Neuronal stem cell (in vitro differentiated cells): ENCODE measurements at regions not wholly inside any gene's neighbourhood (a gene's known extent, or its start where the extent isn't known, plus 50 kb on each side); places are given as distances from the start of the nearest gene placed in this dataset.
A peak's percentile ranks its signal among the peaks of the same experiment; 100 is the strongest.

ENCODE experiments used
- DNase-seq: peaks from one replicate; pipeline ENCODE4 v3.0.0-alpha.2; 2013; ENCODE audit warnings: low spot score
- H2AFZ ChIP-seq: one replicate; pipeline ENCODE4 v1.6.1; 2013; ENCODE audit warnings: mild to moderate bottlenecking, low read length, inconsistent platforms
- H2AK5ac ChIP-seq: 2 replicates; pipeline ENCODE4 v1.6.1; 2013; ENCODE audit warnings: low read depth, mild to moderate bottlenecking, inconsistent platforms, low read length, moderate library complexity, mixed read lengths
- H2BK120ac ChIP-seq: 2 replicates; pipeline ENCODE4 v1.6.1; 2013; ENCODE audit warnings: low read depth, mild to moderate bottlenecking, inconsistent platforms, low read length, moderate library complexity, mixed read lengths
- H2BK12ac ChIP-seq: one replicate; pipeline ENCODE4 v1.6.1; 2013; ENCODE audit warnings: low read length, inconsistent platforms
- H2BK15ac ChIP-seq: 2 replicates; pipeline ENCODE4 v1.6.1; 2013; ENCODE audit warnings: mild to moderate bottlenecking, low read length, inconsistent platforms, mixed read lengths
- H2BK5ac ChIP-seq: one replicate; pipeline ENCODE4 v1.6.1; 2013; ENCODE audit warnings: inconsistent platforms, mild to moderate bottlenecking, low read length, moderate library complexity
- H3K14ac ChIP-seq: one replicate; pipeline ENCODE4 v1.6.1; 2013; ENCODE audit warnings: low read length, inconsistent platforms
- H3K18ac ChIP-seq: 2 replicates; pipeline ENCODE4 v1.6.1; 2013; ENCODE audit warnings: low read length, inconsistent platforms
- H3K23ac ChIP-seq: 2 replicates; pipeline ENCODE4 v1.6.1; 2013; ENCODE audit warnings: low read depth, mild to moderate bottlenecking, mixed read lengths, low read length, inconsistent platforms; ENCODE audit not compliant: poor library complexity
- H3K27ac ChIP-seq: replicated peaks from 3 replicates; pipeline ENCODE4 v1.5.1; 2013; ENCODE audit warnings: low read length, inconsistent platforms
- H3K27me3 ChIP-seq, 3 experiments: 2 replicates each; pipeline ENCODE4 v1.6.1; 2013; ENCODE audit warnings: low read length in 3 of 3, mild to moderate bottlenecking in 2 of 3, inconsistent platforms in 1 of 3, low read depth in 1 of 3, mixed read lengths in 1 of 3, moderate library complexity in 1 of 3; ENCODE audit not compliant: control insufficient read depth in 3 of 3, insufficient read depth in 3 of 3
- H3K36me3 ChIP-seq, 2 donors: replicated peaks in 1 of 2; 2 replicates each; pipeline ENCODE4 v1.6.1; 2013; ENCODE audit warnings: low read length in 2 of 2; ENCODE audit not compliant: control insufficient read depth in 2 of 2, insufficient read depth in 2 of 2
- H3K4ac ChIP-seq: 2 replicates; pipeline ENCODE4 v1.6.1; 2013; ENCODE audit warnings: inconsistent platforms, mild to moderate bottlenecking, low read length, moderate library complexity
- H3K4me1 ChIP-seq, 2 donors: 1 replicate in 1 of 2; 2 replicates in 1 of 2; pipeline ENCODE4 v1.6.1; 2013; ENCODE audit warnings: low read length in 2 of 2, low read depth in 1 of 2; ENCODE audit not compliant: control insufficient read depth in 2 of 2, insufficient read depth in 1 of 2
- H3K4me2 ChIP-seq: one replicate; pipeline ENCODE4 v1.6.1; 2013; ENCODE audit warnings: mild to moderate bottlenecking, low read length, inconsistent platforms; ENCODE audit not compliant: insufficient read depth, poor library complexity, severe bottlenecking
- H3K4me3 ChIP-seq, 2 donors: 2 replicates each; pipeline ENCODE4 v1.5.1; 2013; ENCODE audit warnings: low read length in 2 of 2, mild to moderate bottlenecking in 2 of 2, inconsistent platforms in 1 of 2, moderate library complexity in 1 of 2
- H3K79me1 ChIP-seq: one replicate; pipeline ENCODE4 v1.6.1; 2013; ENCODE audit warnings: low read depth, mild to moderate bottlenecking, inconsistent platforms, low read length, moderate library complexity
- H3K9ac ChIP-seq: one replicate; pipeline ENCODE4 v1.6.1; 2013; ENCODE audit warnings: mild to moderate bottlenecking, low read depth, low read length, inconsistent platforms; ENCODE audit not compliant: poor library complexity
- H3K9me3 ChIP-seq, 2 donors: replicated peaks in 1 of 2; 2 replicates each; pipeline versions ENCODE3 to v1.6.1; 2013; ENCODE audit warnings: low read length in 2 of 2, mild to moderate bottlenecking in 2 of 2, inconsistent platforms in 1 of 2, low read depth in 1 of 2, mixed read lengths in 1 of 2, moderate library complexity in 1 of 2; ENCODE audit not compliant: control insufficient read depth in 2 of 2, insufficient read depth in 1 of 2
- H4K8ac ChIP-seq: one replicate; pipeline ENCODE4 v1.6.1; 2013; ENCODE audit warnings: low read depth, mild to moderate bottlenecking, inconsistent platforms, low read length, moderate library complexity
- H4K91ac ChIP-seq: one replicate; pipeline ENCODE4 v1.6.1; 2013; ENCODE audit warnings: low read length, low read depth, mild to moderate bottlenecking, inconsistent platforms; ENCODE audit not compliant: poor library complexity
- WGBS, 2 donors: extraction: QIAGEN DNeasy Blood & Tissue Kit; methylation state at CpG; one replicate each; pipeline ENCODE4 v1.1.7; 2013; ENCODE audit warnings: missing lambda C conversion rate in 2 of 2, mixed read lengths in 1 of 2; ENCODE audit not compliant: insufficient read length in 2 of 2, insufficient replicate concordance in 1 of 2; ENCODE audit errors: extremely low coverage in 2 of 2; 5-methylcytosine and 5-hydroxymethylcytosine counted together

- H3K79me1 ChIP-seq, result no peaks in the 10 kb centered on the region
- H3K27me3 ChIP-seq, result no peaks in the 10 kb centered on the region
- H4K91ac ChIP-seq, result no peak overlapping the region
- H2BK5ac ChIP-seq, result no peak overlapping the region
- no peaks in the 10 kb centered on the region for H3K9me3 ChIP-seq
- no peak overlapping the region for H2BK12ac ChIP-seq
- no peak overlapping the region for H3K14ac ChIP-seq
- H3K4ac ChIP-seq, result no peak overlapping the region
- H2AFZ ChIP-seq, result no peak overlapping the region
- no peak overlapping the region for H3K18ac ChIP-seq
- no peak overlapping the region for H4K8ac ChIP-seq
- H2BK120ac ChIP-seq, result no peak overlapping the region
- no peak overlapping the region for H3K23ac ChIP-seq
- no peak overlapping the region for H2BK15ac ChIP-seq
- H3K4me2 ChIP-seq, result no peak overlapping the region
- H3K4me1 ChIP-seq, result peaks cover 0 to 4% of the 10 kb centered on the region in 2 donors
- H3K4me3 ChIP-seq, result no peak overlapping the region
- no peak for DNase-seq
- no peak overlapping the region for H3K27ac ChIP-seq
- no peak overlapping the region for H3K9ac ChIP-seq
- no CpG with 5 or more reads among the region's 2 CpGs for WGBS, 2 donors
- no peaks in the 10 kb centered on the region for H3K36me3 ChIP-seq
- H2AK5ac ChIP-seq, result no peak overlapping the region
Measured at GRCh38 chr4:125517831-125518230, 203.1 kb downstream of the FAT4 start.

- Histone ChIP-seq H4K91ac (no peak overlapping the region), H3K18ac (no peak overlapping the region), H3K27ac (no peak overlapping the region), H3K9ac (no peak overlapping the region), H3K4me3 (no peak overlapping the region), H2BK5ac (no peak overlapping the region), H3K36me3 (no peaks in the 10 kb centered on the region), H3K79me1 (no peaks in the 10 kb centered on the region), H3K4me2 (no peak overlapping the region), H2AK5ac (no peak overlapping the region), H3K4ac (no peak overlapping the region), H2BK12ac (no peak overlapping the region), H3K23ac (no peak overlapping the region), H2AFZ (no peak overlapping the region), H3K14ac (no peak overlapping the region), H3K27me3 (no peaks in the 10 kb centered on the region), H2BK120ac (no peak overlapping the region), H2BK15ac (no peak overlapping the region), H3K4me1 (peaks cover 0 to 4% of the 10 kb centered on the region in 2 donors), H4K8ac (no peak overlapping the region), H3K9me3 (no peaks in the 10 kb centered on the region)
- WGBS, 2 donors, result no CpG with 5 or more reads among the region's 1 CpG
- no peak for DNase-seq
Measured at GRCh38 chr4:125518281-125518680, 203.5 kb downstream of the FAT4 start.

GRCh38 chr4:125519371-125520146 lies 204.8 kb downstream of the FAT4 start:
- H2BK5ac ChIP-seq, result no peak overlapping the region
- H4K91ac ChIP-seq, result no peak overlapping the region
- H3K36me3 ChIP-seq, result no peaks in the 10 kb centered on the region
- no peak overlapping the region for H2AK5ac ChIP-seq
- no peak overlapping the region for H3K4ac ChIP-seq
- no peak overlapping the region for H3K23ac ChIP-seq
- no CpG with 5 or more reads among the region's 6 CpGs for WGBS, 2 donors
- H2BK120ac ChIP-seq, result no peak overlapping the region
- H3K18ac ChIP-seq, result no peak overlapping the region
- H3K9ac ChIP-seq, result no peak overlapping the region
- no peaks in the 10 kb centered on the region for H3K79me1 ChIP-seq
- no peak overlapping the region for H2BK12ac ChIP-seq
- no peak overlapping the region for H3K14ac ChIP-seq
- no peak overlapping the region for H2BK15ac ChIP-seq
- no peak for DNase-seq
- no peak overlapping the region for H4K8ac ChIP-seq
- no peaks in the 10 kb centered on the region for H3K27me3 ChIP-seq
- H3K9me3 ChIP-seq, result no peaks in the 10 kb centered on the region
- no peak overlapping the region for H3K27ac ChIP-seq
- H3K4me3 ChIP-seq, result no peak overlapping the region
- peak overlapping the region; percentile 30 for H2AFZ ChIP-seq
- no peak overlapping the region for H3K4me2 ChIP-seq
- H3K4me1 ChIP-seq, result peaks cover 0 to 4% of the 10 kb centered on the region in 2 donors

GRCh38 chr4:125520258-125520990 lies 205.7 kb downstream of the FAT4 start:
- H3K4ac ChIP-seq, result no peak overlapping the region
- no peak overlapping the region for H3K4me3 ChIP-seq
- no peak overlapping the region for H4K91ac ChIP-seq
- H3K36me3 ChIP-seq, result no peaks in the 10 kb centered on the region
- H3K9ac ChIP-seq, result no peak overlapping the region
- no peaks in the 10 kb centered on the region for H3K79me1 ChIP-seq
- H4K8ac ChIP-seq, result no peak overlapping the region
- H2BK5ac ChIP-seq, result no peak overlapping the region
- no peak overlapping the region for H3K27ac ChIP-seq
- no peak for DNase-seq
- no peak overlapping the region for H2BK15ac ChIP-seq
- H3K4me2 ChIP-seq, result no peak overlapping the region
- H3K9me3 ChIP-seq, result no peaks in the 10 kb centered on the region
- no peak overlapping the region for H2AK5ac ChIP-seq
- no peak overlapping the region for H2BK12ac ChIP-seq
- peaks cover 0 to 4% of the 10 kb centered on the region in 2 donors for H3K4me1 ChIP-seq
- no peak overlapping the region for H2BK120ac ChIP-seq
- no peak overlapping the region for H3K18ac ChIP-seq
- WGBS, 2 donors, result no CpG with 5 or more reads among the region's 5 CpGs
- H3K27me3 ChIP-seq, result no peaks in the 10 kb centered on the region
- H3K23ac ChIP-seq, result no peak overlapping the region
- no peak overlapping the region for H2AFZ ChIP-seq
- H3K14ac ChIP-seq, result no peak overlapping the region
